CD4-positive, alpha-beta T cell treated with Interleukin-1 beta for 1 hour (primary cell): ENCODE measurements at regions not wholly inside any gene's neighbourhood (a gene's known extent, or its start where the extent isn't known, plus 50 kb on each side); places are given as distances from the start of the nearest gene placed in this dataset.
"Not testable (repeated sequence)": the region's sequence is repeated elsewhere in the genome, so short reads cannot be mapped to it uniquely, and the experiment has no call there.

Experiments
- DNase-seq, 2 donors: peaks; one replicate each; pipeline ENCODE4 v3.0.0-alpha.2; 2020 to 2022

- DNase-seq: no peak
Measured at GRCh38 chr15:36117296-36117787, 462.1 kb upstream of the CDIN1 start.

- DNase-seq: no peak
Measured at GRCh38 chr15:36126194-36126593, 453.2 kb upstream of the CDIN1 start.

GRCh38 chr15:36130641-36131310 is 448.6 kb upstream of the CDIN1 start:
- no peak for DNase-seq

GRCh38 chr15:36133742-36134141 is 445.7 kb upstream of the CDIN1 start:
- no peak for DNase-seq

GRCh38 chr15:36136049-36136448 is 443.4 kb upstream of the CDIN1 start:
- DNase-seq: no peak

- no peak for DNase-seq
Measured at GRCh38 chr15:36152936-36153335, 426.5 kb upstream of the CDIN1 start.

GRCh38 chr15:36156879-36157427 is 422.5 kb upstream of the CDIN1 start:
- no peak for DNase-seq

GRCh38 chr15:36160351-36160750 is 419.1 kb upstream of the CDIN1 start:
- no peak for DNase-seq

GRCh38 chr15:36161108-36161507 is 418.3 kb upstream of the CDIN1 start:
- DNase-seq: no peak

GRCh38 chr15:36161771-36162212 is 417.6 kb upstream of the CDIN1 start:
- no peak for DNase-seq

GRCh38 chr15:36163983-36164382 is 415.4 kb upstream of the CDIN1 start:
- not testable (repeated sequence) for DNase-seq

- DNase-seq: no peak
Measured at GRCh38 chr15:36172955-36173354, 406.5 kb upstream of the CDIN1 start.

- no peak for DNase-seq
Measured at GRCh38 chr15:36175186-36175740, 404.2 kb upstream of the CDIN1 start.

- DNase-seq: no peak
Measured at GRCh38 chr15:36175741-36176291, 403.6 kb upstream of the CDIN1 start.

GRCh38 chr15:36177590-36178302 is 401.7 kb upstream of the CDIN1 start:
- no peak for DNase-seq

- DNase-seq: no peak
Measured at GRCh38 chr15:36178303-36178633, 401.2 kb upstream of the CDIN1 start.

- DNase-seq: no peak
Measured at GRCh38 chr15:36183201-36183600, 396.2 kb upstream of the CDIN1 start.

- DNase-seq: no peak
Measured at GRCh38 chr15:36185438-36185837, 394.0 kb upstream of the CDIN1 start.

GRCh38 chr15:36185845-36186244 is 393.6 kb upstream of the CDIN1 start:
- DNase-seq: no peak

GRCh38 chr15:36186376-36186775 is 393.1 kb upstream of the CDIN1 start:
- no peak for DNase-seq

- DNase-seq: no peak
Measured at GRCh38 chr15:36191459-36191858, 388.0 kb upstream of the CDIN1 start.

GRCh38 chr15:36195361-36196007 is 383.9 kb upstream of the CDIN1 start:
- not testable (repeated sequence) for DNase-seq
